H9 (cell line): ENCODE measurements at regions not wholly inside any gene's neighbourhood (a gene's known extent, or its start where the extent isn't known, plus 50 kb on each side); places are given as distances from the start of the nearest gene placed in this dataset.

Source experiments
- DNase-seq: peaks from one replicate; pipeline ENCODE4 v3.0.0-alpha.2; 2017
- H2AFZ ChIP-seq: one replicate; pipeline ENCODE4 v1.6.1; 2013; ENCODE audit warnings: mild to moderate bottlenecking, low read length, control low read depth, moderate library complexity
- H2AK5ac ChIP-seq: 2 replicates; pipeline ENCODE4 v1.6.1; 2013; ENCODE audit warnings: low read length, control low read depth, mixed read lengths; ENCODE audit not compliant: insufficient read length
- H2BK120ac ChIP-seq: one replicate; pipeline ENCODE4 v1.6.1; 2013; ENCODE audit warnings: low read depth, mild to moderate bottlenecking, low read length, control low read depth, inconsistent platforms; ENCODE audit not compliant: poor library complexity, severe bottlenecking
- H2BK12ac ChIP-seq: 2 replicates; pipeline ENCODE4 v1.6.1; 2013; ENCODE audit warnings: low read length, control low read depth, mixed read lengths, low read depth; ENCODE audit not compliant: insufficient read length
- H2BK15ac ChIP-seq: 2 replicates; pipeline ENCODE4 v1.6.1; 2013; ENCODE audit warnings: low read depth, low read length, control low read depth
- H2BK20ac ChIP-seq: one replicate; pipeline ENCODE4 v1.6.1; 2013; ENCODE audit warnings: low read depth, mild to moderate bottlenecking, low read length, control low read depth, inconsistent platforms; ENCODE audit not compliant: poor library complexity, severe bottlenecking
- H2BK5ac ChIP-seq: 2 replicates; pipeline ENCODE4 v1.6.1; 2013; ENCODE audit warnings: low read length, control low read depth, mixed read lengths; ENCODE audit not compliant: insufficient read length
- H3K14ac ChIP-seq: 2 replicates; pipeline ENCODE4 v1.6.1; 2013; ENCODE audit warnings: low read length, control low read depth; ENCODE audit not compliant: insufficient read depth
- H3K18ac ChIP-seq: 2 replicates; pipeline ENCODE4 v1.6.1; 2013; ENCODE audit warnings: low read depth, mild to moderate bottlenecking, mixed read lengths, low read length, control low read depth; ENCODE audit not compliant: insufficient read length
- H3K23ac ChIP-seq: 2 replicates; pipeline ENCODE4 v1.6.1; 2013; ENCODE audit warnings: low read length, control low read depth, mixed read lengths, low read depth; ENCODE audit not compliant: insufficient read length
- H3K23me2 ChIP-seq: 2 replicates; pipeline ENCODE4 v1.6.1; 2013; ENCODE audit warnings: low read depth, mild to moderate bottlenecking, mixed read lengths, low read length, control low read depth; ENCODE audit not compliant: insufficient read length, poor library complexity, severe bottlenecking
- H3K27ac ChIP-seq: 2 replicates; pipeline ENCODE4 v1.5.1; 2013; ENCODE audit warnings: low read length, control low read depth, mixed read lengths, low read depth; ENCODE audit not compliant: insufficient read length
- H3K27me3 ChIP-seq: 2 replicates; pipeline ENCODE4 v1.6.1; 2013; ENCODE audit warnings: low read length, control low read depth, inconsistent platforms; ENCODE audit not compliant: insufficient read depth
- H3K4ac ChIP-seq: 2 replicates; pipeline ENCODE4 v1.6.1; 2013; ENCODE audit warnings: low read depth, mild to moderate bottlenecking, control low read depth, inconsistent platforms, low read length, moderate library complexity
- H3K4me1 ChIP-seq: 2 replicates; pipeline ENCODE4 v1.6.1; 2013; ENCODE audit warnings: low read length, control low read depth, inconsistent platforms; ENCODE audit not compliant: insufficient read depth
- H3K4me2 ChIP-seq: 2 replicates; pipeline ENCODE4 v1.6.1; 2013; ENCODE audit warnings: low read length, control low read depth, mixed read lengths; ENCODE audit not compliant: insufficient read length, insufficient read depth
- H3K56ac ChIP-seq: 2 replicates; pipeline ENCODE4 v1.6.1; 2013; ENCODE audit warnings: low read depth, mild to moderate bottlenecking, mixed read lengths, low read length, control low read depth; ENCODE audit not compliant: insufficient read length
- H3K79me1 ChIP-seq: 2 replicates; pipeline ENCODE4 v1.6.1; 2013; ENCODE audit warnings: low read depth, mild to moderate bottlenecking, moderate library complexity, low read length, control low read depth, inconsistent platforms; ENCODE audit not compliant: insufficient read depth, poor library complexity, severe bottlenecking
- H3K79me2 ChIP-seq: 2 replicates; pipeline ENCODE4 v1.6.1; 2013; ENCODE audit warnings: low read length, control low read depth, inconsistent platforms; ENCODE audit not compliant: insufficient read depth
- H3K9ac ChIP-seq: 2 replicates; pipeline ENCODE4 v1.6.1; 2013; ENCODE audit warnings: low read length, control low read depth, mixed read lengths; ENCODE audit not compliant: insufficient read length; ENCODE audit errors: extremely low read depth
- H3K9me3 ChIP-seq: one replicate; pipeline ENCODE4 v1.6.1; 2013; ENCODE audit warnings: low read depth, low read length, inconsistent platforms; ENCODE audit not compliant: control insufficient read depth
- H3T11ph ChIP-seq: one replicate; pipeline ENCODE4 v1.6.1; 2013; ENCODE audit warnings: mild to moderate bottlenecking, low read length, control low read depth, inconsistent platforms
- H4K20me1 ChIP-seq: one replicate; pipeline ENCODE4 v1.6.1; 2013; ENCODE audit not compliant: control insufficient read depth, insufficient read length, insufficient read depth
- H4K5ac ChIP-seq: 2 replicates; pipeline ENCODE4 v1.6.1; 2013; ENCODE audit warnings: low read depth, mild to moderate bottlenecking, mixed read lengths, low read length, control low read depth; ENCODE audit not compliant: insufficient read length
- H4K8ac ChIP-seq: replicated peaks from 2 replicates; pipeline ENCODE4 v1.6.1; 2013; ENCODE audit warnings: low read length, control low read depth, mixed read lengths, low read depth; ENCODE audit not compliant: insufficient read length
- H4K91ac ChIP-seq: 2 replicates; pipeline ENCODE4 v1.6.1; 2013; ENCODE audit warnings: low read depth, mild to moderate bottlenecking, moderate library complexity, mixed read lengths, low read length, control low read depth; ENCODE audit not compliant: insufficient read length
- H3K27ac Mint-ChIP-seq, 3 experiments: 2 replicates in 2 of 3; 3 replicates in 1 of 3; pipeline ENCODE4 v1.8.0; 2020 to 2021; ENCODE audit warnings: mixed read lengths in 3 of 3, mild to moderate bottlenecking in 1 of 3, moderate library complexity in 1 of 3
- H3K27me3 Mint-ChIP-seq: 2 replicates; pipeline ENCODE4 v1.8.0; 2021; ENCODE audit warnings: low read depth, mild to moderate bottlenecking, moderate library complexity, mixed read lengths
- H3K36me3 Mint-ChIP-seq, 3 experiments: 2 replicates in 2 of 3; 3 replicates in 1 of 3; pipeline ENCODE4 v1.8.0; 2020 to 2021; ENCODE audit warnings: low read depth in 3 of 3, mixed read lengths in 3 of 3; ENCODE audit not compliant: insufficient read depth in 1 of 3
- H3K4me1 Mint-ChIP-seq, 2 experiments: 2 replicates each; pipeline ENCODE4 v1.8.0; 2020; ENCODE audit warnings: mixed read lengths in 2 of 2
- H3K4me3 Mint-ChIP-seq, 2 experiments: 2 replicates in 1 of 2; 3 replicates in 1 of 2; pipeline ENCODE4 v1.8.0; 2020 to 2021; ENCODE audit warnings: mild to moderate bottlenecking in 2 of 2, mixed read lengths in 2 of 2, moderate library complexity in 1 of 2
- H3K9me3 Mint-ChIP-seq, 2 experiments: 2 replicates in 1 of 2; 3 replicates in 1 of 2; pipeline ENCODE4 v1.8.0; 2020; ENCODE audit warnings: mild to moderate bottlenecking in 2 of 2, mixed read lengths in 2 of 2, moderate library complexity in 1 of 2
- CTCF ChIP-seq: fragments of 200-600 bp; sonication (generic); conservative IDR thresholded peaks from 3 replicates; pipeline ENCODE4 v1.8.0; 2021; ENCODE audit warnings: antibody characterized with exemption, mild to moderate bottlenecking
- WGBS: extraction: QIAGEN DNeasy Blood & Tissue Kit; methylation state at CpG from one replicate; pipeline ENCODE4 v1.1.7; 2013; ENCODE audit warnings: missing lambda C conversion rate, low lambda C conversion rate, mixed read lengths; ENCODE audit not compliant: insufficient read length; ENCODE audit errors: extremely low coverage; 5-methylcytosine and 5-hydroxymethylcytosine counted together

DNA sequence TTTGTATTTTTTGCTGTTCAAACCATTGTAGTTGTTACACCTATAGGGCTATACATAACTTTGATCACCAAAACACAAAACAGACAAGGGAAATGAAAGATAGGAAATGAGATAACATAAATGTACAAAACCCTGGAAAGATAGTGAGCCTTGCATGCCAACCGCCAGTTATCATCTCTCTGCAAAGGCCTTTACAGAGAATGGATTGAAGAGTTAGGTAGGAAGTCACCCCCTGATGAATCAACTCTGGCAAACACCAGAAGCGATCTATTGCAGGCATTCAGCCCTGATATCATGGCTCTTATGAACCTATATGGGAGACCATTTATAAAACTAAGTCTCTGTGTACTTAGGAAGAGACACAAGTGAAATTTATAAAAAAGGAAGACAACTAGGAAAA lies 588.0 kb downstream of the TUSC7 start:
- H3K4me1 Mint-ChIP-seq: no peaks in the 10 kb centered on the region; a peak in 1 of 4 replicates
- H2BK12ac ChIP-seq: no peak overlapping the region
- no peak overlapping the region for H3K9ac ChIP-seq
- no peaks in the 10 kb centered on the region for H3K79me1 ChIP-seq
- WGBS: no CpG with 5 or more reads among the region's 2 CpGs
- no peak overlapping the region for H3K27ac ChIP-seq
- no peaks in the 10 kb centered on the region for H4K20me1 ChIP-seq
- no peak overlapping the region for H4K5ac ChIP-seq
- no peaks in the 10 kb centered on the region; a peak in 1 of 7 replicates for H3K36me3 Mint-ChIP-seq
- H3K4me1 ChIP-seq: no peaks in the 10 kb centered on the region
- no peak overlapping the region for H3K4me2 ChIP-seq
- H3K27me3 Mint-ChIP-seq: no peaks in the 10 kb centered on the region
- H4K8ac ChIP-seq: no peak overlapping the region
- no peak overlapping the region for H2AFZ ChIP-seq
- H3K56ac ChIP-seq: no peak overlapping the region
- DNase-seq: no peak
- no peak overlapping the region for H3K14ac ChIP-seq
- H2AK5ac ChIP-seq: no peak overlapping the region
- no peak overlapping the region for H2BK20ac ChIP-seq
- no peaks in the 10 kb centered on the region for H3K79me2 ChIP-seq
- H3K27ac Mint-ChIP-seq: no peak overlapping the region
- no peak overlapping the region for H2BK15ac ChIP-seq
- H3K4ac ChIP-seq: no peak overlapping the region
- H2BK5ac ChIP-seq: no peak overlapping the region
- no peaks in the 10 kb centered on the region for H3K23me2 ChIP-seq
- no peak overlapping the region for H4K91ac ChIP-seq
- no peaks in the 10 kb centered on the region for H3K9me3 Mint-ChIP-seq
- H3K27me3 ChIP-seq: no peaks in the 10 kb centered on the region
- H3K4me3 Mint-ChIP-seq: no peak overlapping the region
- no peaks in the 10 kb centered on the region for H3K9me3 ChIP-seq
- no peak for TF ChIP-seq CTCF
- no peak overlapping the region for H2BK120ac ChIP-seq
- no peak overlapping the region for H3K23ac ChIP-seq
- no peak overlapping the region for H3K18ac ChIP-seq
- H3T11ph ChIP-seq: no peak overlapping the region
